IMR-90 (cell line): ENCODE measurements at regions not wholly inside any gene's neighbourhood (a gene's known extent, or its start where the extent isn't known, plus 50 kb on each side); places are given as distances from the start of the nearest gene placed in this dataset.

Experiments used
- ATAC-seq: fragments of 200-7000 bp; cut with Tn5 transposase; 2 replicates; pipeline ENCODE4 v1.9.1; 2020; ENCODE audit warnings: low read depth, mild to moderate bottlenecking, moderate library complexity
- BruUV-seq: library from RNA; stranded (reverse); fragments of 400-500 nt; replicated peaks from 2 replicates; lab custom pipeline; 2021; lab: Mats Ljungman, UMichigan
- CTCF ChIA-PET: fragments of 300-600 bp; formaldehyde crosslinking; extraction: SDS; loops from one replicate; lab custom pipeline; 2021; ENCODE audit warnings: antibody characterized with exemption; lab: Yijun Ruan, JAX
- POLR2A ChIA-PET: fragments of 300-600 bp; sonication (Branson Sonifier 250); formaldehyde crosslinking; loops from one replicate; lab custom pipeline; 2022; ENCODE audit warnings: antibody characterized with exemption; ENCODE audit not compliant: unreplicated experiment; lab: Charles Lee
- DNase-seq: peaks from one replicate; pipeline ENCODE4 v3.0.0; 2013
- H2AFZ ChIP-seq: replicated peaks from 2 replicates; pipeline ENCODE3; 2013; ENCODE audit warnings: low read length, mild to moderate bottlenecking; ENCODE audit not compliant: poor library complexity
- H2AK5ac ChIP-seq: 2 replicates; pipeline ENCODE4 v1.6.1; 2013; ENCODE audit warnings: low read depth, low read length, inconsistent platforms
- H2AK9ac ChIP-seq: replicated peaks from 2 replicates; pipeline ENCODE3; 2013; ENCODE audit warnings: mild to moderate bottlenecking, low read depth, low read length, moderate library complexity; ENCODE audit not compliant: poor library complexity
- H2BK120ac ChIP-seq: 2 replicates; pipeline ENCODE4 v1.6.1; 2013; ENCODE audit warnings: low read depth, low read length, inconsistent platforms
- H2BK15ac ChIP-seq: 3 replicates; pipeline ENCODE4 v1.6.1; 2013; ENCODE audit warnings: low read depth, low read length, inconsistent platforms
- H2BK20ac ChIP-seq: 2 replicates; pipeline ENCODE4 v1.6.1; 2013; ENCODE audit warnings: low read depth, mild to moderate bottlenecking, inconsistent platforms, low read length, moderate library complexity
- H2BK5ac ChIP-seq: 2 replicates; pipeline ENCODE4 v1.6.1; 2013; ENCODE audit warnings: mild to moderate bottlenecking, low read depth, low read length, inconsistent platforms; ENCODE audit not compliant: poor library complexity, severe bottlenecking
- H3K14ac ChIP-seq: replicated peaks from 2 replicates; pipeline ENCODE4 v1.6.1; 2013; ENCODE audit warnings: low read depth, low read length, inconsistent platforms
- H3K18ac ChIP-seq: 2 replicates; pipeline ENCODE4 v1.6.1; 2013; ENCODE audit warnings: low read depth, low read length, control low read depth
- H3K23ac ChIP-seq: 2 replicates; pipeline ENCODE4 v1.6.1; 2013; ENCODE audit warnings: low read depth, low read length, inconsistent platforms
- H3K27ac ChIP-seq: 2 replicates; pipeline ENCODE4 v1.5.1; 2013; ENCODE audit warnings: mild to moderate bottlenecking, control low read depth, low read length; ENCODE audit not compliant: insufficient read depth
- H3K27me3 ChIP-seq: 2 replicates; pipeline ENCODE4 v1.6.1; 2013; ENCODE audit warnings: low read length; ENCODE audit not compliant: control insufficient read depth, insufficient read depth
- H3K36me3 ChIP-seq: 2 replicates; pipeline ENCODE4 v1.6.1; 2013; ENCODE audit warnings: low read length, mixed read lengths; ENCODE audit not compliant: control insufficient read depth, insufficient read depth
- H3K4ac ChIP-seq: 2 replicates; pipeline ENCODE4 v1.6.1; 2013; ENCODE audit warnings: low read depth, low read length, inconsistent platforms
- H3K4me1 ChIP-seq: 2 replicates; pipeline ENCODE4 v1.6.1; 2013; ENCODE audit warnings: low read length, mixed read lengths; ENCODE audit not compliant: control insufficient read depth, insufficient read depth
- H3K4me2 ChIP-seq: 2 replicates; pipeline ENCODE4 v1.6.1; 2013; ENCODE audit warnings: low read depth, mild to moderate bottlenecking, control low read depth, low read length, moderate library complexity
- H3K4me3 ChIP-seq: 2 replicates; pipeline ENCODE4 v1.5.1; 2013; ENCODE audit warnings: low read depth, mild to moderate bottlenecking, control low read depth, low read length, moderate library complexity; ENCODE audit not compliant: insufficient read depth
- H3K56ac ChIP-seq: 2 replicates; pipeline ENCODE4 v1.6.1; 2013; ENCODE audit warnings: low read length, inconsistent platforms; ENCODE audit not compliant: insufficient read depth; ENCODE audit errors: extremely low read depth
- H3K79me1 ChIP-seq, 2 experiments: 2 replicates each; pipeline ENCODE4 v1.6.1; 2013; ENCODE audit warnings: low read length in 2 of 2, inconsistent platforms in 1 of 2, low read depth in 1 of 2
- H3K9ac ChIP-seq: 2 replicates; pipeline ENCODE4 v1.6.1; 2013; ENCODE audit warnings: low read depth, low read length, control low read depth
- H3K9me1 ChIP-seq: 2 replicates; pipeline ENCODE4 v1.6.1; 2013; ENCODE audit warnings: low read length, inconsistent platforms; ENCODE audit not compliant: insufficient read depth
- H3K9me3 ChIP-seq: 2 replicates; pipeline ENCODE4 v1.6.1; 2013; ENCODE audit warnings: low read length; ENCODE audit not compliant: control insufficient read depth, insufficient read depth
- H4K20me1 ChIP-seq: 2 replicates; pipeline ENCODE4 v1.6.1; 2013; ENCODE audit warnings: low read length, inconsistent platforms; ENCODE audit not compliant: insufficient read depth
- H4K5ac ChIP-seq: 2 replicates; pipeline ENCODE4 v1.6.1; 2013; ENCODE audit warnings: mild to moderate bottlenecking, low read depth, low read length, control low read depth
- H4K8ac ChIP-seq, 2 experiments: 2 replicates each; pipeline ENCODE4 v1.6.1; 2013; ENCODE audit warnings: low read depth in 2 of 2, low read length in 2 of 2, control low read depth in 1 of 2, inconsistent platforms in 1 of 2
- H4K91ac ChIP-seq: 2 replicates; pipeline ENCODE4 v1.6.1; 2013; ENCODE audit warnings: low read depth, low read length, inconsistent platforms; ENCODE audit not compliant: insufficient read depth
- CHD1 ChIP-seq: IDR thresholded peaks from 2 replicates; pipeline ENCODE4 v1.6.1; 2012; ENCODE audit warnings: low read depth, low read length, improper control_type of control experiment
- ELK1 ChIP-seq: fragments of 150-350 bp; IDR thresholded peaks from 2 replicates; pipeline ENCODE4 v1.6.1; 2016; ENCODE audit warnings: low read depth, mild to moderate bottlenecking, low read length, moderate library complexity, borderline replicate concordance
- MAFK ChIP-seq: IDR thresholded peaks from 2 replicates; pipeline ENCODE4 v1.6.1; 2012; ENCODE audit warnings: low read depth, low read length, improper control_type of control experiment
- MAZ ChIP-seq: IDR thresholded peaks from 2 replicates; pipeline ENCODE4 v1.6.1; 2012; ENCODE audit warnings: low read depth, mild to moderate bottlenecking, low read length, improper control_type of control experiment, moderate library complexity, borderline replicate concordance
- NFE2L2 ChIP-seq: fragments of 150-350 bp; IDR thresholded peaks from 2 replicates; pipeline ENCODE4 v1.6.1; 2016; ENCODE audit warnings: low read depth, mild to moderate bottlenecking, low read length
- RAD21 ChIP-seq: IDR thresholded peaks from 2 replicates; pipeline ENCODE4 v1.6.1; 2012; ENCODE audit warnings: low read length, improper control_type of control experiment
- RCOR1 ChIP-seq: IDR thresholded peaks from 2 replicates; pipeline ENCODE4 v1.6.1; 2012; ENCODE audit warnings: mild to moderate bottlenecking, low read length, improper control_type of control experiment; ENCODE audit not compliant: insufficient replicate concordance
- RFX5 ChIP-seq: IDR thresholded peaks from 2 replicates; pipeline ENCODE4 v1.8.0; 2012; ENCODE audit warnings: low read depth, mild to moderate bottlenecking, low read length, moderate library complexity
- SMC3 ChIP-seq: fragments of 150-350 bp; IDR thresholded peaks from 2 replicates; pipeline ENCODE4 v1.6.1; 2016; ENCODE audit warnings: low read depth, mild to moderate bottlenecking, antibody characterized with exemption, low read length, moderate library complexity
- USF2 ChIP-seq: fragments of 150-350 bp; IDR thresholded peaks from 2 replicates; pipeline ENCODE4 v1.6.1; 2017; ENCODE audit warnings: mild to moderate bottlenecking, antibody characterized with exemption, low read length, low read depth
- WGBS, 2 experiments: methylation state at CpG; one replicate each; pipeline versions ENCODE4 v1.1.5 to v1.1.7; 2013; ENCODE audit warnings: missing lambda C conversion rate in 2 of 2; ENCODE audit not compliant: insufficient read length in 1 of 2; ENCODE audit errors: extremely low coverage in 2 of 2; 5-methylcytosine and 5-hydroxymethylcytosine counted together
- dilution Hi-C: fragments of 300-500 bp; cut with HindIII; formaldehyde crosslinking; loops from one replicate; pipeline ENCODE4 v1.14.3; 2018; ENCODE audit warnings: low sequenced_read_pairs; ENCODE audit not compliant: unreplicated experiment
- in situ Hi-C: fragments of 300-500 bp; cut with MboI; formaldehyde crosslinking; loops from 3 replicates; pipeline ENCODE4 v1.14.3; 2019; ENCODE audit warnings: low sequenced_read_pairs, inconsistent platforms, mixed read lengths
- intact Hi-C: fragments of 100-400 bp; cut with micrococcal nuclease; formaldehyde crosslinking; loops from 2 replicates; pipeline ENCODE4 v1.10.0; 2022
- TF ChIP-seq, protein P1 (sequence below): conservative IDR thresholded peaks from 2 replicates; pipeline ENCODE4 v1.5.1; 2012; ENCODE audit warnings: mild to moderate bottlenecking, low read depth, low read length, improper control_type of control experiment

DNA sequence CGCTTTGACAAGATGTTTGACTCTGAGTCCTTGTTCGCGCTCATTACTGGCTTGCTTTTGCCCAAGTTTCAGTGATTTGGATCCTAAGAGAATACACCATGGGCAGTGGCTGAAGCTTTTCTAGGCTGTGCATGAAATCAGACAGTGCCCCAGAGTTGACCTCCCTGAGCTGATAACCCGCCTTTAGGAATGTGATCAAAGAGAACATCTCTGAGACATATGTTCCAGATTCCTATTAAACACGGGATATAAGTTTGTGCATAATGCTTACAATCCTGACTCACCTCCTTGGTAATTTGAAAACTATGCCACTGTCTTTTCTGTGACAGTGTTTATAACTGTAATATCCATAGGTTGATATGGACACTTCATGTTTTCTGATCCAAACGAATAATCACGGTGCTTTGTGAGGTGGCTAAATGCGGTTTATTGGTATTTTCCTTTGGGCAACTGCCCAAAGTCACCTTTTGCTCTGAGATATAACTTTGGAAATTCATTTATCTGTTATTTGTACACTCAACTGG lies 732.9 kb downstream of the MTRR start:
- Histone ChIP-seq H3K18ac (no peak overlapping the region), H3K27me3 (no peaks in the 10 kb centered on the region), H3K4me1 (no peaks in the 10 kb centered on the region; the same call in 1 of the 2 replicates), H3K56ac (no peak overlapping the region), H3K36me3 (no peaks in the 10 kb centered on the region), H3K9me3 (no peaks in the 10 kb centered on the region), H2BK15ac (no peak overlapping the region), H3K23ac (no peak overlapping the region), H3K14ac (no peak overlapping the region), H3K79me1 (no peaks in the 10 kb centered on the region), H4K5ac (no peak overlapping the region), H4K91ac (no peak overlapping the region), H3K9me1 (no peaks in the 10 kb centered on the region), H3K4me3 (no peak overlapping the region), H2BK120ac (no peak overlapping the region), H2AK9ac (no peak overlapping the region), H3K4me2 (no peak overlapping the region), H3K4ac (no peak overlapping the region), H4K20me1 (no peaks in the 10 kb centered on the region), H4K8ac (no peak overlapping the region), H2BK5ac (no peak overlapping the region), H2BK20ac (no peak overlapping the region), H3K9ac (no peak overlapping the region), H2AK5ac (no peak overlapping the region), H3K27ac (no peak overlapping the region), H2AFZ (no peak overlapping the region)
- 81% methylated on average over 3 of the region's 8 CpGs; no CpG with 5 or more reads in 1 of the 2 experiments for WGBS, 2 experiments
- ChIA-PET CTCF (no interaction called here), POLR2A (no interaction called here)
- TF ChIP-seq RAD21 (no peak), RFX5 (no peak), NFE2L2 (no peak), CHD1 (no peak), USF2 (no peak), RCOR1 (no peak), ELK1 (no peak), MAZ (no peak), MAFK (no peak), SMC3 (no peak)
- TF ChIP-seq, protein P1, sequence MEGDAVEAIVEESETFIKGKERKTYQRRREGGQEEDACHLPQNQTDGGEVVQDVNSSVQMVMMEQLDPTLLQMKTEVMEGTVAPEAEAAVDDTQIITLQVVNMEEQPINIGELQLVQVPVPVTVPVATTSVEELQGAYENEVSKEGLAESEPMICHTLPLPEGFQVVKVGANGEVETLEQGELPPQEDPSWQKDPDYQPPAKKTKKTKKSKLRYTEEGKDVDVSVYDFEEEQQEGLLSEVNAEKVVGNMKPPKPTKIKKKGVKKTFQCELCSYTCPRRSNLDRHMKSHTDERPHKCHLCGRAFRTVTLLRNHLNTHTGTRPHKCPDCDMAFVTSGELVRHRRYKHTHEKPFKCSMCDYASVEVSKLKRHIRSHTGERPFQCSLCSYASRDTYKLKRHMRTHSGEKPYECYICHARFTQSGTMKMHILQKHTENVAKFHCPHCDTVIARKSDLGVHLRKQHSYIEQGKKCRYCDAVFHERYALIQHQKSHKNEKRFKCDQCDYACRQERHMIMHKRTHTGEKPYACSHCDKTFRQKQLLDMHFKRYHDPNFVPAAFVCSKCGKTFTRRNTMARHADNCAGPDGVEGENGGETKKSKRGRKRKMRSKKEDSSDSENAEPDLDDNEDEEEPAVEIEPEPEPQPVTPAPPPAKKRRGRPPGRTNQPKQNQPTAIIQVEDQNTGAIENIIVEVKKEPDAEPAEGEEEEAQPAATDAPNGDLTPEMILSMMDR: no peak
- dilution Hi-C loops: no loop called here
- in situ Hi-C loops: no loop called here
- BruUV-seq: no TSS peak
- intact Hi-C loops: no loop called here
- ATAC-seq: peak; percentile 17; the same call in 1 of the 2 replicates
- DNase-seq: peak; percentile 13
